B cell (primary cell): ENCODE measurements at regions not wholly inside any gene's neighbourhood (a gene's known extent, or its start where the extent isn't known, plus 50 kb on each side); places are given as distances from the start of the nearest gene placed in this dataset.

Source experiments
- ATAC-seq: fragments of 200-7000 bp; cut with Tn5 transposase; one replicate; pipeline ENCODE4 v1.10.0; 2021; ENCODE audit warnings: low read depth, mild to moderate bottlenecking, moderate number of reproducible peaks, moderate library complexity
- CTCF ChIA-PET: fragments of 350-600 bp; sonication (Branson Sonifier 250); formaldehyde crosslinking; loops from one replicate; lab custom pipeline; 2021; ENCODE audit warnings: antibody characterized with exemption, inconsistent platforms; lab: Charles Lee
- POLR2A ChIA-PET: fragments of 350-600 bp; sonication (Branson Sonifier 250); formaldehyde crosslinking; loops from one replicate; lab custom pipeline; 2021; ENCODE audit warnings: antibody characterized with exemption; lab: Charles Lee
- DNase-seq: peaks from one replicate; pipeline ENCODE4 v3.0.0; 2013
- H2AFZ ChIP-seq: 2 replicates; pipeline ENCODE4 v1.6.1; 2012; ENCODE audit warnings: mild to moderate bottlenecking, low read depth, low read length; ENCODE audit not compliant: insufficient read depth, poor library complexity, severe bottlenecking
- H3K27ac ChIP-seq, 2 donors: 1 replicate in 1 of 2; 2 replicates in 1 of 2; pipeline ENCODE4 v1.5.1; 2012 to 2013; ENCODE audit warnings: low read length in 2 of 2, mild to moderate bottlenecking in 2 of 2, moderate library complexity in 1 of 2
- H3K27me3 ChIP-seq, 4 experiments: fragments of 200-600 bp in 1 of 4; sonication (generic) in 1 of 4; replicated peaks in 1 of 4; 1 replicate in 2 of 4; 2 replicates in 2 of 4; pipeline versions ENCODE4 v1.6.1 to v1.7.0; 2013 to 2016; ENCODE audit warnings: low read length in 3 of 4, mild to moderate bottlenecking in 2 of 4, mixed read lengths in 1 of 4, moderate library complexity in 1 of 4; ENCODE audit not compliant: insufficient read depth in 4 of 4, control insufficient read depth in 3 of 4; ENCODE audit errors: control extremely low read depth in 1 of 4
- H3K36me3 ChIP-seq, 2 experiments: replicated peaks in 1 of 2; 1 replicate in 1 of 2; 2 replicates in 1 of 2; pipeline versions ENCODE4 v1.6.1 to v1.7.1; 2013; ENCODE audit warnings: low read length in 1 of 2; ENCODE audit not compliant: insufficient read depth in 2 of 2, control insufficient read depth in 1 of 2; ENCODE audit errors: control extremely low read depth in 1 of 2, extremely low read depth in 1 of 2
- H3K4me1 ChIP-seq, 2 donors: fragments of 200-600 bp in 1 of 2; sonication (generic) in 1 of 2; 1 replicate in 1 of 2; 2 replicates in 1 of 2; pipeline versions ENCODE4 v1.5.1 to v1.6.1; 2013 to 2017; ENCODE audit warnings: low read length in 2 of 2; ENCODE audit not compliant: control insufficient read depth in 2 of 2, insufficient read depth in 2 of 2
- H3K4me2 ChIP-seq: replicated peaks from 2 replicates; pipeline ENCODE3; 2012; ENCODE audit warnings: mild to moderate bottlenecking, low read depth, low read length; ENCODE audit not compliant: poor library complexity, severe bottlenecking
- H3K4me3 ChIP-seq, 5 experiments: fragments of 200-600 bp in 1 of 5; sonication (generic) in 1 of 5; 1 replicate in 3 of 5; 2 replicates in 2 of 5; pipeline versions ENCODE4 v1.5.1 to v1.7.0; 2011 to 2016; ENCODE audit warnings: low read length in 4 of 5, mild to moderate bottlenecking in 4 of 5, low read depth in 2 of 5, control low read depth in 1 of 5, moderate library complexity in 1 of 5; ENCODE audit not compliant: insufficient read depth in 1 of 5; ENCODE audit errors: control extremely low read depth in 1 of 5, extremely low read depth in 1 of 5
- H3K79me2 ChIP-seq: fragments of 200-600 bp; sonication (generic); one replicate; pipeline ENCODE4 v1.6.0; 2016; ENCODE audit warnings: low read length; ENCODE audit not compliant: control insufficient read depth, insufficient read depth
- H3K9ac ChIP-seq: fragments of 200-600 bp; sonication (generic); 2 replicates; pipeline ENCODE4 v1.6.1; 2017; ENCODE audit warnings: mild to moderate bottlenecking, low read length, moderate library complexity
- H3K9me3 ChIP-seq, 3 donors: one replicate each; pipeline versions ENCODE4 v1.6.1 to v1.7.1; 2013; ENCODE audit warnings: low read length in 2 of 3; ENCODE audit not compliant: control insufficient read depth in 2 of 3, insufficient read depth in 1 of 3; ENCODE audit errors: control extremely low read depth in 1 of 3
- H4K20me1 ChIP-seq: 2 replicates; pipeline ENCODE4 v1.6.0; 2012; ENCODE audit warnings: mild to moderate bottlenecking, low read length; ENCODE audit not compliant: insufficient read depth, control insufficient read depth, poor library complexity, severe bottlenecking
- H3K27ac Mint-ChIP-seq: one replicate; pipeline ENCODE4 v1.8.0; 2021; ENCODE audit warnings: mixed read lengths
- H3K27me3 Mint-ChIP-seq: one replicate; pipeline ENCODE4 v1.8.0; 2021; ENCODE audit warnings: mixed read lengths
- H3K4me1 Mint-ChIP-seq: one replicate; pipeline ENCODE4 v1.8.0; 2021; ENCODE audit warnings: mixed read lengths
- H3K4me3 Mint-ChIP-seq: one replicate; pipeline ENCODE4 v1.8.0; 2021; ENCODE audit warnings: mixed read lengths
- H3K9me3 Mint-ChIP-seq: one replicate; pipeline ENCODE4 v1.8.0; 2022; ENCODE audit warnings: mixed read lengths; ENCODE audit not compliant: insufficient read depth
- EZH2 ChIP-seq: IDR thresholded peaks from 2 replicates; pipeline ENCODE4 v1.6.1; 2012; ENCODE audit warnings: borderline replicate concordance, low read depth, mild to moderate bottlenecking, moderate library complexity, low read length; ENCODE audit not compliant: insufficient read depth, poor library complexity, severe bottlenecking
- WGBS: methylation state at CpG from one replicate; pipeline ENCODE4 v1.1.5; 2013; ENCODE audit warnings: missing lambda C conversion rate; ENCODE audit not compliant: insufficient coverage; 5-methylcytosine and 5-hydroxymethylcytosine counted together
- intact Hi-C: fragments of 100-400 bp; cut with micrococcal nuclease; formaldehyde crosslinking; loops from one replicate; pipeline ENCODE4 v1.10.0; 2022
- TF ChIP-seq, protein P1 (sequence below): fragments of 200-600 bp; IDR thresholded peaks from one replicate; pipeline ENCODE4 v1.8.0; 2022; ENCODE audit warnings: antibody characterized with exemption, mild to moderate bottlenecking

DNA sequence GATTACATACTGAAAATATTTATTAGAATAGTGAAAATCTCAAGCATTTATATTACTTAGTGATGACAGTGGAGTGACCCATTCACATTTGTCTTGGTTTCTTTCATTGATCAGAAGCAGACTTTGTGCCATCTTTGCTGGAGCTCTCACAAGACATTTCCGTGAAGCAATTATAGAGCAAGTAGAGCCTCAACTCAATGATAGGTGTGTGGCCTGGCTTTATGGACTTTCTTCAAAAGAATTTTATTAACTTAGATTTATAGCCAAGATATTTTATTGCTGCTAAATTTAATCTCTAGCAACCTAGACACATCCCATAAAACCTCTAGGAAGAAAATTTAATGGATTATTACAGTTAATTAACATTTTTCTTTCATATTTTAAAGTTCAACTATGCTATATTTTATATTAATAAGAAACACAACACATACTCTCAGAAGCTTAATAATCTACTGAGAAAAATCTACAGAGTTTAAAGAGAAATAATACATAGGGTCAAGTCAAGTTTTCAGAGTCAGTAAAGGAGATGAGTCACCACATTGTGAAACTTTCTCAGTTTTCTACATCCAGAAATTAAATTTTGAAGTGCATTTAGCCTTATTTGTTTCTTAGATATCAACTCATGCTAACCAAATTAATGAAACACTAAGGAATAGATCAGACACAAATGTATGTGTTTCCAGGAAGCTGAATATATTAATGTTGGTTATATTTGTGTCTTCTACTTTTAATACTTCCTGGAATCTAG, 160.5 kb downstream of the LACC1 start:
- no CpG with 5 or more reads among the region's 1 CpG for WGBS
- Histone ChIP-seq H3K79me2 (no peaks in the 10 kb centered on the region), H3K27ac (no peak overlapping the region), H3K36me3 (no peaks in the 10 kb centered on the region), H3K4me3 (no peak overlapping the region), H2AFZ (no peak overlapping the region), H3K9me3 (no peaks in the 10 kb centered on the region), H4K20me1 (no peaks in the 10 kb centered on the region), H3K9ac (no peak overlapping the region), H3K4me2 (no peak overlapping the region), H3K27me3 (no peaks in the 10 kb centered on the region), H3K4me1 (no peaks in the 10 kb centered on the region)
- POLR2A ChIA-PET = no interaction called here
- H3K4me3 Mint-ChIP-seq = no peak overlapping the region
- intact Hi-C loops = no loop called here
- H3K27ac Mint-ChIP-seq = no peak overlapping the region
- H3K9me3 Mint-ChIP-seq = no peaks in the 10 kb centered on the region
- CTCF ChIA-PET = no interaction called here
- peaks cover 17% of the 10 kb centered on the region for H3K27me3 Mint-ChIP-seq
- TF ChIP-seq, protein P1, sequence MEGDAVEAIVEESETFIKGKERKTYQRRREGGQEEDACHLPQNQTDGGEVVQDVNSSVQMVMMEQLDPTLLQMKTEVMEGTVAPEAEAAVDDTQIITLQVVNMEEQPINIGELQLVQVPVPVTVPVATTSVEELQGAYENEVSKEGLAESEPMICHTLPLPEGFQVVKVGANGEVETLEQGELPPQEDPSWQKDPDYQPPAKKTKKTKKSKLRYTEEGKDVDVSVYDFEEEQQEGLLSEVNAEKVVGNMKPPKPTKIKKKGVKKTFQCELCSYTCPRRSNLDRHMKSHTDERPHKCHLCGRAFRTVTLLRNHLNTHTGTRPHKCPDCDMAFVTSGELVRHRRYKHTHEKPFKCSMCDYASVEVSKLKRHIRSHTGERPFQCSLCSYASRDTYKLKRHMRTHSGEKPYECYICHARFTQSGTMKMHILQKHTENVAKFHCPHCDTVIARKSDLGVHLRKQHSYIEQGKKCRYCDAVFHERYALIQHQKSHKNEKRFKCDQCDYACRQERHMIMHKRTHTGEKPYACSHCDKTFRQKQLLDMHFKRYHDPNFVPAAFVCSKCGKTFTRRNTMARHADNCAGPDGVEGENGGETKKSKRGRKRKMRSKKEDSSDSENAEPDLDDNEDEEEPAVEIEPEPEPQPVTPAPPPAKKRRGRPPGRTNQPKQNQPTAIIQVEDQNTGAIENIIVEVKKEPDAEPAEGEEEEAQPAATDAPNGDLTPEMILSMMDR = no peak
- TF ChIP-seq EZH2 = no peak
- no peaks in the 10 kb centered on the region for H3K4me1 Mint-ChIP-seq
- ATAC-seq = no peak
- DNase-seq = no peak

DNA sequence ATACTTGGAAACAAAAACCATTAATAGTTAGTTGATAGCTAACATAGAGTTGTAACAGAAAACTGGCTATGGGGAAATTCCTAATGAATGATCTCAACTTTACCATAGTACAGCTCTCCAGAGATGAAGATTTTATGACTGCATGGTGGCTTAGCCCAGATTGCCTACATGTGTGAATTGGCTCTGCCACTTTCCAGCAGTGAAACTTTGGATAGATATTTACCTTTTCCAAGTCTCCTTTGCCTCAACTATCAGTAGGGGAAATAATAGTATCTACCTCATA, 161.1 kb downstream of the LACC1 start:
- H3K4me1 Mint-ChIP-seq = no peaks in the 10 kb centered on the region
- Histone ChIP-seq H3K4me2 (no peak overlapping the region), H3K4me3 (no peak overlapping the region), H3K79me2 (no peaks in the 10 kb centered on the region), H2AFZ (no peak overlapping the region), H4K20me1 (no peaks in the 10 kb centered on the region), H3K9ac (no peak overlapping the region), H3K36me3 (no peaks in the 10 kb centered on the region), H3K27ac (no peak overlapping the region), H3K4me1 (no peaks in the 10 kb centered on the region), H3K9me3 (no peaks in the 10 kb centered on the region), H3K27me3 (no peaks in the 10 kb centered on the region)
- no peak for DNase-seq
- no peaks in the 10 kb centered on the region for H3K9me3 Mint-ChIP-seq
- ChIA-PET POLR2A (no interaction called here), CTCF (no interaction called here)
- H3K27me3 Mint-ChIP-seq = peaks cover 21% of the 10 kb centered on the region
- H3K27ac Mint-ChIP-seq = no peak overlapping the region
- no peak for TF ChIP-seq EZH2
- TF ChIP-seq, protein P1 = no peak
- no peak overlapping the region for H3K4me3 Mint-ChIP-seq
- ATAC-seq = no peak
- intact Hi-C loops = no loop called here
